IPS DF 6.9 (cell line): ENCODE measurements at regions not wholly inside any gene's neighbourhood (a gene's known extent, or its start where the extent isn't known, plus 50 kb on each side); places are given as distances from the start of the nearest gene placed in this dataset.
"Not testable (repeated sequence)": the region's sequence is repeated elsewhere in the genome, so short reads cannot be mapped to it uniquely, and the experiment has no call there.

Source experiments
- DNase-seq: peaks from one replicate; pipeline ENCODE4 v3.0.0-alpha.2; 2013; ENCODE audit warnings: low read depth, low spot score
- H3K27ac ChIP-seq: one replicate; pipeline ENCODE4 v1.5.1; 2013; ENCODE audit warnings: low read length, control low read depth
- H3K27me3 ChIP-seq: 2 replicates; pipeline ENCODE4 v1.6.1; 2013; ENCODE audit warnings: mild to moderate bottlenecking, low read length; ENCODE audit not compliant: control insufficient read depth, insufficient read depth
- H3K36me3 ChIP-seq: 2 replicates; pipeline ENCODE4 v1.6.1; 2013; ENCODE audit warnings: low read length; ENCODE audit not compliant: control insufficient read depth, insufficient read depth
- H3K4me1 ChIP-seq: 2 replicates; pipeline ENCODE4 v1.6.1; 2013; ENCODE audit warnings: low read length; ENCODE audit not compliant: control insufficient read depth, insufficient read depth
- H3K4me3 ChIP-seq: 2 replicates; pipeline ENCODE4 v1.5.1; 2013; ENCODE audit warnings: mild to moderate bottlenecking, low read length
- H3K9me3 ChIP-seq: 2 replicates; pipeline ENCODE4 v1.6.1; 2013; ENCODE audit warnings: low read length, inconsistent platforms; ENCODE audit not compliant: control insufficient read depth, insufficient read depth
- WGBS: extraction: QIAGEN DNeasy Blood & Tissue Kit; methylation state at CpG from one replicate; pipeline ENCODE4 v1.1.7; 2013; ENCODE audit warnings: mixed read lengths, missing lambda C conversion rate; ENCODE audit not compliant: insufficient read length, insufficient coverage; 5-methylcytosine and 5-hydroxymethylcytosine counted together

DNA sequence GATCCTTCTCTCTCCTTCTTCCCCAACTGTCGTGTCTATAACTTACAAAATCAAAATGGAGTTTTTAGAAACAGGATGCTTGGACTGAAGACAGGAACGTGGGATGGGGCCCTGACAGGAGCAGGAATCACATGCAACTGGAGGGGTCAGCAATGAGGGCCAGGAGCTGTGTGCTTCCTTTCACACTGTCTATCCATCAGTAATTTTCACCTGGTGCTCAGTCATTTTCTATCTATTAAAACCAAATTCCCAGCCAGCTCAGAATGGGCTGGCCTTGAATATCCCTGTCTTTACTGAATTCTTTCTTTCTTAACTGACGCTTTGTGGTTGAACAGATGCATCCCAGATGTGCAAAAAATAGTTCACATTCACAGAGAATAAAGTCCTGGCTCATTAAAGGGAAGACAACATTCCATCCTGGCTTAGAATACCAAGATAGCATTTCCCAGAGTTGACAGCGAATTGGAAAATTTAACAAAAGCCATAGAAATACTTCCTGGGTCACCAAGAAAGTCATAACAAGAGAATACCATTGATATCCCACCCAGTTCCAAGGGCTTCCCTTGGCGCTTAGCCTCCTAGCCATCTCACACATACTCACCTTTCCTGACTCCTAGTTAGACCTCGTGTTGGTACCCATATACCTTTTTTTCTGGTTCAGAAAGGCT is 588.1 kb downstream of the TTLL7 start:
- H3K27me3 ChIP-seq, H3K4me3 ChIP-seq, DNase-seq, H3K27ac ChIP-seq, H3K9me3 ChIP-seq, H3K4me1 ChIP-seq, H3K36me3 ChIP-seq: not testable (repeated sequence)
- no CpG with 5 or more reads among the region's 6 CpGs for WGBS

DNA sequence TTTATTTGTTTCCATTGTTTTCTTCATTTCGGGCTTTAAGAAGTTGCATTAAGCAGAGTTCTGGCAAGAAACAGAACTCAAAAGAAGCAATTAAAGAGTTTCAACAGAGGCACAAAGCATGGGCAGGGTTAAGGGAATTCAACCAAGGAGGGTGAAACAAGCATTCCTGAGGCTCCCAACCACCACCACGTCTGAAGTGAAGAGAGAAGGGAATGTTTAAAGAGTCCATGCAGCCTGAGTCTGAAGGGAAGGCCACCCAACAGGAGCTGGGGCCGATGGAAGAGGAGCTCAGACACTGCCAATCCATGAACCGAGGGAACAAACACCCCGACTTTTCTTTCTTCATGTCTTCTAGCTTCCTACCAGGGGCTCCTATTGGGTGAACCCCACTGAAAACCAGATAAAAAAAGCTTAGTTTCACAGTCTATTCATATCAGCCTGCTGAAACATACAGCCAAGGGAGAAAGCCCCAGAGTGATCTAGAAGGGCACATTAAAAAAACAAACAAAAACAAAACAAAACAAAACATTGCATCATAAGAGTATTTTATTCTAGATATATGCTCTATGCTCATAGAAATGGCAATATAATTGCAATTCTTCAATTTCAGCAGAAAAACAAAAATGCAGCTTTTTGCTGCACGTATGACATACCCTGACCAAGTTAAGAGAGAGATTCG is 592.1 kb downstream of the TTLL7 start:
- H3K27ac ChIP-seq = not testable (repeated sequence)
- WGBS = no CpG with 5 or more reads among the region's 7 CpGs

GRCh38 chr1:83405789-83406188 is 593.1 kb downstream of the TTLL7 start:
- not testable (repeated sequence) for DNase-seq, H3K4me3 ChIP-seq, H3K27me3 ChIP-seq, H3K4me1 ChIP-seq, H3K9me3 ChIP-seq, H3K36me3 ChIP-seq, H3K27ac ChIP-seq
- WGBS = no CpG with 5 or more reads among the region's 1 CpG

More for the DNA sequence above, 592.1 kb downstream of the TTLL7 start:
- not testable (repeated sequence) for H3K4me1 ChIP-seq, H3K4me3 ChIP-seq, DNase-seq, H3K9me3 ChIP-seq, H3K36me3 ChIP-seq, H3K27me3 ChIP-seq

DNA sequence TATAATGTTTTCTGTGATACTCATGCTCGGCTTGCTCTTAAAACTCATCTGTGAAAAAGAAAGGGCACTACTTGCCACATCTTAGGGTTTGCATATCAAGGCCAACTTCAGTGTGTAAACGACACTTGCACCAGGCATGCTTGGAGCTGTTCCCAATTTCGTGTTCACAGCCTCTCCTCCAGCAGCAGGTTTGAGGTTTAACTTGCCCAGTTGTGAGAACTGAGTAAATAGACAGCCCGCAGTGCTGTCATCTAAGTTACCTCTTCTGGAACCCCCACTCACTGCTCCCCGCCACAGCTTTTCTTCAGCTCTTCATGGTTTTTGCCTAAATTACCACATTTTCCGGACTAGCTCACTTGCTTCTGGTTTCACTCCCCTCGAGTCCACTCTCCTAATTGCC is 595.4 kb downstream of the TTLL7 start:
- not testable (repeated sequence) for H3K36me3 ChIP-seq, H3K27me3 ChIP-seq, H3K4me3 ChIP-seq, H3K4me1 ChIP-seq, H3K9me3 ChIP-seq, H3K27ac ChIP-seq, DNase-seq
- WGBS = no CpG with 5 or more reads among the region's 7 CpGs

DNA sequence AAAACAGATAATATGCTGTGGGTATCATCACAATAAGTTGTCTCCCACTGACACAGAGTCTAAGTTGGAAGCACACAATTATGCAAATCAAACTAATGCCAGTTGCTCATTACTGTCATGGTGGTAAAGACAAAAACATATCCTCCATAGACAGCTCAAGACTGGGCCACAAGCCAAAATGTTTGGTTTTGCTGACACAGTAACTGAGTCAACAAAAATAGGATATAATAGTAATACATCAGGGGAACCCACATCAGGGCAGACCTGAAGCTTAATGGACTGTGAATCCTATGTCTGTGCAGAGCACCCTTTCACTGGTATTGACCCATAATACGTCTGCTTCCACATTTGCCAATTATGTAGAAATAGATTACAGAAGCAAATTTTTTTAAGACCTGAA is 597.8 kb downstream of the TTLL7 start:
- WGBS = no CpG with 5 or more reads among the region's 1 CpG
- not testable (repeated sequence) for H3K9me3 ChIP-seq, H3K36me3 ChIP-seq, DNase-seq, H3K27ac ChIP-seq, H3K4me3 ChIP-seq, H3K4me1 ChIP-seq, H3K27me3 ChIP-seq

- not testable (repeated sequence) for H3K9me3 ChIP-seq, DNase-seq, H3K27ac ChIP-seq, H3K4me3 ChIP-seq, H3K4me1 ChIP-seq, H3K36me3 ChIP-seq, H3K27me3 ChIP-seq
Measured at GRCh38 chr1:83400173-83400572, 598.8 kb downstream of the TTLL7 start.

DNA sequence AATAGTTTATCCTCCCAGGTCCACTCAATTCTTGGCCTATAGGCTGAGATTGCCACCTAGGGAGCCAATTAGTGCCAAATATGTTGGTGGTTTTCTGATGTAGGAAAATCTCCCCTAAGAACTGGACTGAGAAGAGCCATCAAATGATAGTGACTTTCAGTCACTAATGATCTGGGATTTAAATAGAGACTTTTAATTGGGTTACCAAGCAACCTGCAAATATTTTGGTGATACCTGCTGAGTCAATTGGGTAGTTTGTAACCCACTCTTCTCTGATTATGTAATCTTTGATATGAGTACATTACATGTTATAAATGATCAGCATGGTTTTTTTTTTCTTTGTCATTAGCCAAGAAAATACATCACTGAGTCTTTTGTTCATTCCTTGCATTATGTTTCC is 600.8 kb downstream of the TTLL7 start:
- H3K27ac ChIP-seq, H3K9me3 ChIP-seq, H3K27me3 ChIP-seq, H3K36me3 ChIP-seq, DNase-seq, H3K4me1 ChIP-seq, H3K4me3 ChIP-seq: not testable (repeated sequence)

DNA sequence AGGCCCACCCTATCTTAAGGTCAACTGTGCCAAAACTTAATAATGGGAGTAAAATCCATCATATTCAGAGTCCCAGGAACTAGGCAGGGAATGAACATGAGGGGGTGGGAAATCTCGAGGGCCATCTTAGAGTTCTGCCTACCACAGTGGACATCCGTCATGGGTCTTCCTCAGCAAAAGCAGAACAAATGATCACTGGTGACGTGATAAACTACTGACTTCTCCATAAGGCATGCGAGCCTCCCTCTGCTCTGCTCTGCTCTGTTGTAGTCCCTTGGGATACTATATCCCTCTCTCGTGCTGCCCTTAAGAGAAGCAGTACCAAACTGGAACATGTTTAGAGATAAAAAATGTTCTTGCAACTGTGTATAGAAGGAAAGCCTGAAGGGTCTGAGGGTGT is 603.8 kb downstream of the TTLL7 start:
- not testable (repeated sequence) for H3K4me3 ChIP-seq, DNase-seq, H3K27me3 ChIP-seq, H3K27ac ChIP-seq, H3K36me3 ChIP-seq, H3K9me3 ChIP-seq, H3K4me1 ChIP-seq
- WGBS = no CpG with 5 or more reads among the region's 5 CpGs

GRCh38 chr1:83386946-83387345 is 612.0 kb downstream of the TTLL7 start:
- not testable (repeated sequence) for H3K36me3 ChIP-seq, DNase-seq, H3K4me1 ChIP-seq, H3K27ac ChIP-seq, H3K9me3 ChIP-seq, H3K4me3 ChIP-seq, H3K27me3 ChIP-seq
- WGBS = no CpG with 5 or more reads among the region's 1 CpG

DNA sequence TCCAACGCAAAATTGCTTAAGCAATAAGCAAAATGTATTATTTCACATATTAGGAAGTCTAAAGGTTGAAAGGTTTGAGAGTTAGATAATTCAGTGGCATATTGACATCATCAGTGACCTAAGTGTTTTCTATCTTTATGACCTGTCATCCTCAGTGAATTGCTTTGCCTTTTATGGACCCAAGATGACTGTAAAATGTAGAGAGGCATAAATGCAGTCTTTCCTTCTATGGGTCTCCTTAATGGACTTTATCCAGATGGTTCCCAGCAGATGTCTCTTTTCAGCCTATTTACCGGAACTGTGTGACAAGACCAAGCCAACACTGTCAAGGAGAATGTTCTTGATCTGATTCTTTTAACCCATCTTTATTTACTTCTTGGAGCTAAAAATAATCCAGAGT is 615.8 kb downstream of the TTLL7 start:
- not testable (repeated sequence) for H3K4me1 ChIP-seq, H3K9me3 ChIP-seq, H3K4me3 ChIP-seq, H3K36me3 ChIP-seq, DNase-seq, H3K27ac ChIP-seq, H3K27me3 ChIP-seq
- no CpG with 5 or more reads among the region's 2 CpGs for WGBS

- not testable (repeated sequence) for H3K4me1 ChIP-seq, H3K4me3 ChIP-seq, H3K27ac ChIP-seq, H3K9me3 ChIP-seq, DNase-seq, H3K27me3 ChIP-seq, H3K36me3 ChIP-seq
- no CpG with 5 or more reads among the region's 1 CpG for WGBS
Measured at GRCh38 chr1:83373018-83373417, 625.9 kb downstream of the TTLL7 start.
